HG03175 (cell line): ENCODE measurements at regions not wholly inside any gene's neighbourhood (a gene's known extent, or its start where the extent isn't known, plus 50 kb on each side); places are given as distances from the start of the nearest gene placed in this dataset.
A peak's percentile ranks its signal among the peaks of the same experiment; 100 is the strongest.
"Not testable (repeated sequence)": the region's sequence is repeated elsewhere in the genome, so short reads cannot be mapped to it uniquely, and the experiment has no call there.

Experiments
- ATAC-seq: cut with Tn5 transposase; IDR thresholded peaks from one replicate; pipeline ENCODE4 v1.9.1; 2021; ENCODE audit warnings: mild to moderate bottlenecking, moderate library complexity; ENCODE audit not compliant: unreplicated experiment

- no peak for ATAC-seq
These were observed 151.6 kb upstream of the PRSS16 start for GRCh38 chr6:27095914-27096313.

GRCh38 chr6:27096834-27097511 lies 150.5 kb upstream of the PRSS16 start:
- no peak for ATAC-seq

GRCh38 chr6:27098956-27099355 lies 148.5 kb upstream of the PRSS16 start:
- ATAC-seq: no peak

- no peak for ATAC-seq
These were observed 146.6 kb upstream of the PRSS16 start for GRCh38 chr6:27100921-27101320.

GRCh38 chr6:27101824-27102223 lies 145.7 kb upstream of the PRSS16 start:
- no peak for ATAC-seq

GRCh38 chr6:27106382-27106781 lies 141.1 kb upstream of the PRSS16 start:
- ATAC-seq: no peak

GRCh38 chr6:27111743-27112142 lies 135.8 kb upstream of the PRSS16 start:
- no peak for ATAC-seq

GRCh38 chr6:27112974-27113373 lies 134.5 kb upstream of the PRSS16 start:
- ATAC-seq: no peak

- no peak for ATAC-seq
These were observed 128.2 kb upstream of the PRSS16 start for GRCh38 chr6:27119329-27119728.

GRCh38 chr6:27119761-27120160 lies 127.7 kb upstream of the PRSS16 start:
- no peak for ATAC-seq

- no peak for ATAC-seq
These were observed 125.9 kb upstream of the PRSS16 start for GRCh38 chr6:27121640-27122039.

- no peak for ATAC-seq
These were observed 123.2 kb upstream of the PRSS16 start for GRCh38 chr6:27124252-27124657.

GRCh38 chr6:27126046-27126814 lies 121.3 kb upstream of the PRSS16 start:
- ATAC-seq: no peak

GRCh38 chr6:27126815-27127537 lies 120.5 kb upstream of the PRSS16 start:
- ATAC-seq: peak; percentile 67

GRCh38 chr6:27127874-27128273 lies 119.6 kb upstream of the PRSS16 start:
- not testable (repeated sequence) for ATAC-seq

- no peak for ATAC-seq
These were observed 119.0 kb upstream of the PRSS16 start for GRCh38 chr6:27128311-27129094.

GRCh38 chr6:27129095-27129815 lies 118.2 kb upstream of the PRSS16 start:
- ATAC-seq: no peak

- ATAC-seq: no peak
These were observed 117.6 kb upstream of the PRSS16 start for GRCh38 chr6:27129917-27130316.

GRCh38 chr6:27130668-27131428 lies 116.7 kb upstream of the PRSS16 start:
- no peak for ATAC-seq

GRCh38 chr6:27132282-27132531 lies 115.3 kb upstream of the PRSS16 start:
- ATAC-seq: peak; percentile 15
